DMS79 treated with DMSO at 0.1 percent for 48 hours (cell line): ENCODE measurements at regions not wholly inside any gene's neighbourhood (a gene's known extent, or its start where the extent isn't known, plus 50 kb on each side); places are given as distances from the start of the nearest gene placed in this dataset.
"Not testable (repeated sequence)": the region's sequence is repeated elsewhere in the genome, so short reads cannot be mapped to it uniquely, and the experiment has no call there.

Experiments
- DNase-seq: peaks from one replicate; lab custom pipeline; 2025; lab: John Stamatoyannopoulos, UW

DNA sequence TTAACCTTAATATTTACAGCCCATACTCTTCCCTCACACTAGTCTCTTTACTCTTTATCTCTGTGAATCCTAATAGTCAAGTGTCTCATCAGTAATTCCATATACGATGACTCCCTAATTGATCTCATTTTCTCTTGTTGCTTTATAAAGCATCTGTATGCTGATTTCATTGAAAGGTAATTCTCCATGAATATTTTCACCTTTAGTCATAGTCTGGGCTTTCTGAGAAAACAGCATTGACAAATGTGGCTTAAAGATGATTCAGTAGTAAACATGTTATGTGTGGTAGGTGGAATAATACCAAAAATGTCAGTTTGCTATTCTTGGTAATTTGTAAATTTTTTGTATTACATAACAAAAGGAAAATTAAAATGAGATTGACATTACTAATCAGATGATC, 1176.5 kb downstream of the NCAM2 start:
- no peak for DNase-seq

DNA sequence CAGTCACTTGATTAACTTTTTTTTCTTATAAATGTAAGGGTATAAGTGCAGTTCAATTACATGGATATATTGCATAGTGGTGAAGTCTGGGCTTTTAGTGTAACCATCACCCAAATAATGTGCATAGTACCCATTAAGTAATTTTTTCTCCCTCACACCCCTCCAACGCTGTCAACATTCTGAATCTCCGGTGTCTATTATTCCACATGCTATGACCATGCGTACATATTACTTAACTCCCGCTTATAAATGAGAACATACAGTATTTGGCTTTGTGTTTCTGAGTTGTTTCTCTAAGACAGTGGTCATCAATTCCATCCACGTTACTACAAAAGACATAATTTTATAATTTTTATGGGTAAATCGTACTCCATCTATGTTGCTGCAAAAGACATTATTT, 1191.1 kb downstream of the NCAM2 start:
- no peak for DNase-seq

DNA sequence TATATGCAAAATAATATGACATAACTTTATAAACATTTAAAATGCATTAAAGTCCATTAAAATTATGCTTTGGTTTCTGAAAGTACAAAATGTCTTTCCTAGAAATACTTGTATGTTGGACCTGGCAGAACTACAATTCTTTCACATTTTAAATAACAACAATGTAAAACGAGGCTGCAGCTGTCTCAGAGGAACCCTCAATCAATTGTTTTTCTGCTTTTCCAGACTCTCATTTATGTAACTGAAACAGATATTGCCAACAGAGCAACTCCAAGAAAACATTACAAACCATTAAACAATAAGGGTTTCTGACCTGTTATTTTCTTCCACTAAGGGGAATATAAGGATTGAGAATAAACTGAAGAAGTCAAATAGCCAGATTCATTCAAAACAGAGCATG, 1193.4 kb downstream of the NCAM2 start:
- DNase-seq = no peak

DNA sequence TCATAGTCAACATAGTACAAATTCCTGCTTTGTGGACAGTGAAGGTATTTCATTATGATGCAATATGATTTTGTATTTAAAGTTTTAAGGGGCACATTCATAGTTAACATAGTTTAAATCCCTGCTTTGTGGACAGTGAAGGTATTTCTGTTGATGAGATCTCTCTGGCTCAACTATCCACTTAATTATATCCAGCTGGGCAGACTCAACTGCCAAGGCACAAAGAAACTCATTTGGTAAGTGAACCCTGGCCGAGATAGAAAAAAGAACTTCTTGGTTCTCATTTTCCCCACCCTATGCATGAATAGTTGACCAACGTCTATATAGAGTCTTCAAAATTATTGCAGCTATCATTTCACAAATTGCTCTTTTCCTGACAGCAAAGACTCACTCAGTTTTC, 1194.6 kb downstream of the NCAM2 start:
- no peak for DNase-seq

DNA sequence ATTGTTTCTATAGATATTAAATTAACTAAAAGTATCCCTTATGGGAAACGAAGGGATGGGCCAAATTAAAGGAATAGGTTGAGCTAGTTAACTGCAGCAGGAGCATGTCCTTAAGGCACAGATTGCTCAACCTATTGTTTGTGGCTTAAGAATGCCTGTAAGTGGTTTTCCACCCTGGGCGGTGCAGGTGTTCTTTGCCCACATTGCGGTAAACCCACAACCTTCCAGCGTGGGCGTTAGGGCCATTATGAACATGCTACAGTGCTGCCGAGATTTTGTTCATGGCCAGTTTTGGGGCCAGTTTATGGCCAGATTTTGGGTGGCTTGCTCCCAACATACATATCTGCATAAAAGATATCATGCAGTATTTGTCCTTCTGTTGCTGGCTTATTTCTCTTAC, 1196.8 kb downstream of the NCAM2 start:
- not testable (repeated sequence) for DNase-seq

DNA sequence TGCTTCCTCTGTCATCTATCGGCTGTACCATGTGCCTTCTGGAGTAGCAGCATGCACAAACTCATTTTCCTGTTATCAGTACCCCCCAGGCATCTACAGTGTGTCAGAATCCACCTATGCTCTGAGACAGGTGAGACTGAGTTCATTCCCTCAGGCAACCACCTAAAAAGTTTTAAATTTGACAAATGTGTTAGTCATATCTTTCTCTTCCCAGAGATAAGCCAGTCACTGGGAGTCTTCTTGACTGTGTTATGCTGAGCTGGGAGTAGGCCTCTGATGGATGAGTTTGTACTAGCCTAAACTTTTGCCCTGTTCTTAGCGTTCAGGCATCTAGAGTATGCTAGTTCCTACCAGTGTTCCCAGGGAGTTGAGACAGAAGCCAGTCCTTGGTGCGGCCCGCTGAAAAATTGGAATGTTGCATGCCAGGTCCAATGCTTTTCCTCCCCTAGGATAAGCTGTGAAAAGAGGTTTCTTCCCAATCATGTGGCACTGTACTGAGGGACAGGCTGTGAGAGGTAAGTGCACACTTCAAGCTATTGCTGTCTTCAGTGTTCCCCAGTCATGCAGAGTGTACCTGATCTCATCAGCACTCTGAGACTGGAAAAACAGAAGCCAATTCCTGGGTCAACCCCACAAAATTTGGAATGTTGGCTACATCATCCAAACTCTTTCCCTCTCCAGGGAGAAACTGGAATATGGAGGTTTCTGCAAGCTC, 1202.3 kb downstream of the NCAM2 start:
- DNase-seq = no peak

DNA sequence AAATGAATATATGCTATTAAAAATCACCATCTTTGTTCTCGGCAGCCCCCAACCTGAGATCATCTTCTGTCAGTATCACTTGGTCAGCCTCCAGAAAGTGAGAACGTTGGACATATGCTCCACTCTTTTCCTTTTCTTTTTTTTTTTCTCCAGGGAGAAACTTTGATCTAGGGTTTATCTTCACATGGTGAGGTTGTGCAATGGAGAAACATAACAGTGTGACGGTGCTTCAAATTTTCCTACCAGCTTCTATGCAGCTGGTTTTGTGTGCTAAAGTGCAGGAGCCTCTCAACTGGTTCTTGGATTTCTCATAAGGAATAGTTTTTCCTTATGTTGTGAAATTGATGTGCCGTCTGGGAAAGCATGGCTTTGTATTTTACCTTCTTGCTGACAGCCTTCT, 1202.9 kb downstream of the NCAM2 start:
- no peak for DNase-seq

DNA sequence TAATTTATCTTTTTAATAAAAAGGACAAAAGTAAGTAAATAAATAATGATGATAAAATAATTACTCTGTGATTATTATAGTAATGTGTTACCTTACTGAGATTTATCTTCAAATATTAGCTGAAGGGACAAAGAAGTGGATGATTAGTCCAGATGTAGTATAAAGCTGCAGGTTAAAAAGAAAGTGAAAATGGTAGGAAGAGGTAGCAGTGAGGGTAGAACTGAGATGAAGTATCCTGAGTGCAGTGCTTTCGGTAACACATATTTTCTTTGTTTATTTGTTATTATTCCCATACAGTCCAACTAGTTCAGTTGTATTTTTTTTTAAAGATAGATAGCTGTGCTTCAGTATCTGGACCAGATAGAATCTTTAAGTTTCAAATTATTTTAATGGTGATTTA, 1203.5 kb downstream of the NCAM2 start:
- DNase-seq = no peak

DNA sequence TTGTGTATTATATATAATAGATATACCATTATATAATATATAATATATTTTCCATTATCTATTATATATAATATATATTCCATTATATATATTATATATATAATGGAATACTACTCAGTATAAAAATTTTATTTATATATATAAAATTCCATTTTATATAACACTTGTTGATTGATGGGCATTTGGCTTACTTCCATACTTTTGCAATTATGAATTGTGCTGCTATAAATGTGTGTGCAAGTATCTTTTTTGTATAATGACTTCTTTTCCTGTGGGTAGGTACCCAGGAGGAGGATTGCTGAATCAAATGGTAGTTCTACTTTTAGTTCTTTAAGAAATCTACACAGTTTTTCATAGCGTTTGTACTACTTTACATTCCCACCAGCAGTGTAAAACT, 1211.1 kb downstream of the NCAM2 start:
- no peak for DNase-seq

DNA sequence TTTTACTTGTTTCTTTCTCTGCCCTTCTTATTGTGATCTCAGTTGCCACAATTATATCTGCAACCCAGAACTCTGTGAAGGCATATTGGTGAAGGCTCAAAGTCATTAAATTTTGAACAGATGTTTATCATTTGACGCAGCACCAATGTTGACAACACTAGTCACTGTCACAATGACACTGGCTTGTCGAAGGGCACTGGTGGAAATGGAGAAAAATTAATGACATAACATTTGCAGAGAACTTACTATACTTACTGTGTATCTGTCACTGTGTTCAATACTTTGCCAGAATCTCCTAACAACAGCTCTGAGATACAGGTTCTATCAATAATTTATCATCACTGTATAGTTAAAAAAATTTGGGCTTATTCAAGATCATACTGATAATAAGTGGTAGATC, 1213.7 kb downstream of the NCAM2 start:
- no peak for DNase-seq

DNA sequence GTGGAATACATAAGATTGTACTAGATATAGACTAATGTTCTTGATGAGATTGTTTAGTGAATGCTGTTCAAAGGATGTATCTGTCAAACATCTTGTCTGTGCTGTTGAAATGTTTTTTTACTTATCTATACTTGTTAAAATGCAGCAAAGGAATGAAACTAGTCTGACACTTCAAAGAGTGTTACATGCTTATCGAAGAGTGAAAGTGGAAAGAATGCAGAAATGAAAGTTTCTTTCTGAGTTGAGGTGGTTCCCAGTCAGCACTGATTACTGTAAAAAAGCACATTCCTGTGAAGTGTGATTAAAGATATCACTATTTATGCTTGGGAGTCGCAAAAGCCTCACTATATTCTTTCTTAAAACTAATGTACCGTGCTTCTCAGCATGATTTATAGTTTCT, 1225.2 kb downstream of the NCAM2 start:
- no peak for DNase-seq

DNA sequence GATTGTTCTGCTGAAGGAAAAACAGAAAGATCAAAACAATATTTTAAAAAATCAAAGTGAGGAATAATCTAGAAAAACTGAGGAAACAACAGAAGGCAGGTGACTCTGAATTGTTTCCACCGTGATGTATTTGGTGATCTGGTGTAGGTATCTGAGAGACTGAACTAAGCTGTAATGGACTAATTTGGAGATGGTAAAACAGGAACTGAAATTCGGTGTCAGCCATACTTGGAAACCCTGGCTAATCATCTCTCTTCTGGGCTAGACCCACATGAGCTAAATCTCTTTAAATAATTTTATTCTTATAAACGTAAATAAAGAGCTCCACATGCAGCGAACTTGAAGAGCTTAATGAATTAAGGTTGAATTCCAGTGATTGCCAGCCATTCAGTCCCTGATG, 1226.1 kb downstream of the NCAM2 start:
- DNase-seq = no peak

DNA sequence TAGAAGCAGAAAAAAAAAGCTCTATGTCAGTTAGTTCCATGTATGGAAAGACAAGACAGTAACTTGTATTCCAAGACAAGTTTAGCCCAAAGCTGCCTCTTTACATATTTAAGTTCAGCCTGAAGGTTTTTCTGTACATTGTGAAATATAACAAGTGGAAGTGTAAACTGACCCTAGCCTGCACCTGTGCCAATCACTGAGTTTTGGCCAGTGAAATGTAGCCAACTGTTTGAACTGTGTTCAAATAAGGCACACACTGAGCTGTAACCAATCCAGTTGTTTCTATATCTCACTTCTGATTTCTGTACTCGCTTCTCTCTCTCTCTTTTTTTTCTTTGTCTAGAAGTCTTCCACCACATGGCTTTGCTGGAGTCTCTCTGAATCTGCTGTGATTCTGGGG, 1227.1 kb downstream of the NCAM2 start:
- no peak for DNase-seq

DNA sequence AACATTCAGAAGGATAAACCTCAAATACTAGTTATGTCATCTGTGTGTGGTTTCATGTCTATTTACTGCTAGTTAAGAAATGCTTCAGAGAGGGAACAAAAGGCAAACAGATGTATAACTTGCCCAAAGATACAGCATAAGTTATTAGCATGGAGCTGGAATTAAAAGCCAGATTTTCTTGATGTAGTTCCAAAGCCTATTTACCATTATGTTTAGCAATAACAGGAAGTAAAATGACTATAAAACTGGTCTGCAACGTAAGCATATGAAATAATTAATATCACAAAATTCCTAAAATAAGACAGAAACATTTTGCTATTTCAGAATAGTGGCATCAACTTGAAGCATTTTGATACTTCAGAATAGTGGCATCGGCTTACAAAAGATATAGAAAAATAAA, 1232.8 kb downstream of the NCAM2 start:
- no peak for DNase-seq

DNA sequence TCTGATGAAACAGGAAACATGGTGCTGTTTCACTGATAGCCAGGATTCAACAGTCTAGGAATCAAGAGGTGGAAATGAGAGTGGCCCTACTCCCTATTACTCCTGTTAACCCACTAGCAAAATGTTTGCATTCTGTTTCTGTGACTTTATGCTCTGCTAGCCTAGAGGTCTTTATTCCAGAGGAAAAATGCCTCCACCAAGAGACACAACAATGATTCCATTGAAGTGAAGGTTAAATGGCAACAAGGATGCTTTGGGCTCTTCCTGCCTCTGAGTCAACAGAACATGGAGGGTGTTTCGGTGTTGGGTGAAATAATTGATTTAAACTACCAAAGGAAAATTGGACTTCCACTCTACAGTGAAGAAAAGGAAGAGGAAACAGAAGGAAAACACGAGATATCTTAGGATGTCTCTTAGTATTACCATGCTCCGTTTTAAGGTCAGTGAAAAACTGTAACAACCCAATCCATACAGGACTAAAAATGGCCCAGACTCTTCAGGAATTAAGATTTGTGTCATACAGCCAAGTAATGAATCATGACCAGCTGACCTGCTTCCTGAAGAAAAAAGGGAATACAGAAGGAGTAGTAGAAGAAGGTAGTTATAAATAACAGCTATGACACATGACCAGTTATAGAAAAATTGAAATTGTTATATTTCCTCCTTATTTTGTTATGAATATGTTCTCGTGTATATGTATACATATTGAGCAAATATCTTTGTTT, 1237.8 kb downstream of the NCAM2 start:
- no peak for DNase-seq

DNA sequence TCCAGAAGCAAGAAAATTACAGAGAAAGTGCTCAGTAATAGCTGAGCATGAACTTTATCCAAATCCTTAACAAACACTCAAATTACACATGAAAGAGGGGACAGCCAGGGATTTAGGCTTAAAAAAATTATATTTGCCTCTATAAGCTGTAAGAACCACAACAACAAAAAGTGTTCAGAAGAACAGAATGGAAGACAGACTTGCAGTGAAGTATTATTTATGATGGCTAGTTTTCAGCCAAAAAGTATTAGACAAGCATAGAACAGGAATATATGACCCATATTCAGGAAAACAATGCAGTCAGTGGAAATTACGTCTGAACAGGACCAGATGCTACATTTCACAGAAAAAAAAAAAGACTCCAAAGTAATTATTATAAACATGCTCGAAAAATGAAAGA, 1246.3 kb downstream of the NCAM2 start:
- no peak for DNase-seq

DNA sequence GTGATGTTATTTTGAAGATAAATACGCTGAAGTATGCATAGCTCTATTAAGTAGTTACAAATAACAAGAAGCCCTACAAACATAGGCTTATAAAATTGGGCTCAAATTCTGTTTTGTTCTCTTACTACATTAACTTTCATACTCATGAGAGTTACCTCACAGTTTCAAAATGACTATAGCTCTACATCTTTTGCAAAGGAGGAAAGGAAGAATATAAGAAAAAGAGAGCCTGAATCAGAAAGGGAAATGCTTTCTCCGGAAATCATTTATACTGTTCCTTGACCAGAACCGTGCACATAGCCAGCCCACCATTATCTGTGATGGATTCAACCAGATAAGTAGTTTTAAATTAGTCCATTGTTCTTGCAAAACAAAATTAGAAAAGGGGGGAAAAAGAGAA, 1252.1 kb downstream of the NCAM2 start:
- no peak for DNase-seq

DNA sequence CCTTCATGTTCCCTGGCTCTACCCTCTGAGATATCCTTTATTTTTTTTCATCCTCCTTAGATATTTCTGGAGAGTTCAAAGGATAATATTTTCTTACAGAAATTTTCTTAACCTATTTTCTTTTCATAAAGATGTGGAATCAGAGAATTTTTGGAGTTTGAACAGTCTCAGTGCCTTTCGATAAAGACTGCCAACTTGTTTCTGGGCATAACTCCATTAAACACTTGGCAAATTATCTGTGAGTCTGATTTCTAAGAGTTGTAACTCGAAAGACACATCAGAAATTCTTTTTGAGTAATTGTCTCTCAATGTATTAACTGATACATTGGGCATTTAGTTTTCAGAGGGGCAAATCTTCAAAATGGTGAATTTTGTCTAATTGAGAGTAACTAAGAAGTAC, 1255.6 kb downstream of the NCAM2 start:
- no peak for DNase-seq

DNA sequence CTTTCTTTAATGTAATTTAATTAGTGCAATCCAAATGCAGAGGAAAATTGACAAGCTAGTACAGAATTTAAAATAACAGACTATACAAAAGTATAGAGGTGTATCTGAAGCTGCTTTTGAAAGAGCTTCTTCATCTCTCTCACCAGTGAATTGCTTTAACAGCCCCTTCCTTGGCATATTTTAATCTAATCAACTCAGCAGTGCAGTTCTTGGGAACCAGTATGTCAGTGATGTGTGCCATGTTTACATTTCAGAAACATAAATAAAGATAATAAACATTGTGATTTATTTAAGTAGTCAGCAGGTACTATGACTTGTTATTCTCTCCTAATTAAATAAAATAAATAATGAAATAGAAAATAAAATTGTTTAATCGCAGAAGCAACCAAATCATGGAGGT, 1260.6 kb downstream of the NCAM2 start:
- DNase-seq = no peak

DNA sequence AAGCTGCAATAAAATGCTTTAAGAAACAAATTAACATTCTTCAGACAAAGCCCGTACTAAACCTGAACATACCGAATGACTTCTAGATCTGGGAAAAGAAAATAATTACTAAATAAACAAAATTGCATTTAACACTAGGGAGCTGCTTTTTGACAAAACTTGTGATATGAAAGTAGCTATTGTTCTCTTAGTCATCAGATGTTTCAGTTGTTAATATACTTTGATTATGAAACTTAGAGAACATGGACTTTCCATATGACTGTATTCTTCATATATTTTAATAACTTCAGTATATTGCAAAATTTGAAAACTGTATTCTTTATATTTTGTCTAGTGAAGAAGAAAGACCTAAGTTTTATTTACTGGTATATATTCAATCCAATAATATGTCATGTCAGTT, 1262.1 kb downstream of the NCAM2 start:
- no peak for DNase-seq

DNA sequence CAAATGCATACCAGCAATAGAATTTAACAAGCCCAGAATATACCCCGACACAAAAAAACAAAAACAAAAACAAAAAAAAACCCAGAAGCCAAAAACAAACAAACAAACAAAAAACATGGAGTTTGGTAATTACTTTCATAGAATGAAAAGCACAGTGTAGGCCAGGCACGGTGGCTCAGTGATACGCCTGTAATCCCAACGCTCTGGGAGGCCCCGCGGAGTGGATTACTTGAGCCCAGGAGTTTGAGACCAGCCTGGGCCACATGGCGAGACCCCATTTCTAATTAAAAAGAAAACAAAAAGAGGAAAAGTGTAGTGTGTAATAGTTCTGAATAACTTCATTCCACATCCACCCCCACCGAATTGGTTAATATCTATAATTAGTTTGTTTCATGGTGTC, 1265.7 kb downstream of the NCAM2 start:
- no peak for DNase-seq

DNA sequence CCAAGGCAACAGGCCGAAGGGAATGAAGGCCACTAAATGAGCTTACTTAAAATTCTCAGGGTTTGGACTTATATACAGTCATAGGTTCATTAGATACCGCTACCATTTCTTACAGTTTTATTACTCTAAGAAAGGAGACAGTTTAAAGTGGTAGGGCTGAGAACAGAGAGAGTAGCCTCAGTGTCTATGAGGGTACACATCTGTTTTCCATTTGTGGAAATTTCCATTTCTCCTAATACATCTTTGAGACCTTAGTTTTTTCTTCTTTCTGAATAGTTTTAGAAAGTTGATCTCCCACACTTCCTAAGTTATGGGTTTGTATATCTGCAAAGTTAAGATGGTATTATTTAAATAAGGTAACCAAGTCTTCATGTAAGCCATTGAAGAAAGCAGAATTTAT, 1279.1 kb downstream of the NCAM2 start:
- no peak for DNase-seq

DNA sequence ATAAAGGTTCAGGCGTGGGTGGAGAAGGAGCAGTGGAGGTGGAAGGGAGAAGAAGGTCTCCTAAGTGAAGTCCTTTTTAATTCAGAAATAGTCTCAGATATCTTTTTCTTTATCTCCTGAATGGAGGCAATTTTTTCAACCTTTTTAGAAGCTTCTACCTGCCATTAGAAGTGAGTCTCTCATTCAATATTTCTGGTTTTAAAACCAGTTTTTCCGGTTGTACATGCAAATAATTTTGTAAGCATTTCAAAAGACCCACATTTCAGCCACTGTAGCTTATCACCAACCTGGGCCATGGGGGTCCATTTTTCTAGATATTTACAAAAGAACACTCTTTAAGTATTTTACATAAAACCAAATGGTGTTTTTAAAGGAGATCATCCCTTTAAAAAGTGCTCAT, 1280.2 kb downstream of the NCAM2 start:
- DNase-seq = no peak

DNA sequence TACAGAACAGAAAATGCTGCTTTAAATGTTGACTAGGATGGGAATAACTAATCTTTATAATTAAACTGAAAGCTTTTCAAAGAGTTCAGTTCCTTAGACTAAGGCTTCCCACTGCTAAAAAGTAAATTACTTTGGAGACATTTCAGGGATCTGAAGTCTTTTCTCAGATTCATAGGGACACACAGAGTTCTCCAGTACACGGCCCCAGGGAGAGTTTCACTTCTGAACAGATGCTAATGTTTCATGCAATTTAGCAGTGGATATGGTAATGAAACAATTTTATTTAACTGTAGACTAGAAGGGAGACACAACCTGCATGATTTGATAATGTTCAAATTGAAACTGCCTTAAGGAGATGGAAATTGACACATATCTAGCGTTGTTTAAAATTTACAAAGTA, 1282.6 kb downstream of the NCAM2 start:
- DNase-seq = no peak
